ENCODE measurements at regions not wholly inside any gene's neighbourhood (a gene's known extent, or its start where the extent isn't known, plus 50 kb on each side); places are given as distances from the start of the nearest gene placed in this dataset.

GRCh38 chr6:47419621-47420020, 58.0 kb upstream of the CD2AP start:
- H3K79me2 ChIP-seq (ENCODE audit: insufficient read depth, low read depth, low read length): no peaks in the 10 kb centered on the region
- TF ChIP-seq, protein P1, sequence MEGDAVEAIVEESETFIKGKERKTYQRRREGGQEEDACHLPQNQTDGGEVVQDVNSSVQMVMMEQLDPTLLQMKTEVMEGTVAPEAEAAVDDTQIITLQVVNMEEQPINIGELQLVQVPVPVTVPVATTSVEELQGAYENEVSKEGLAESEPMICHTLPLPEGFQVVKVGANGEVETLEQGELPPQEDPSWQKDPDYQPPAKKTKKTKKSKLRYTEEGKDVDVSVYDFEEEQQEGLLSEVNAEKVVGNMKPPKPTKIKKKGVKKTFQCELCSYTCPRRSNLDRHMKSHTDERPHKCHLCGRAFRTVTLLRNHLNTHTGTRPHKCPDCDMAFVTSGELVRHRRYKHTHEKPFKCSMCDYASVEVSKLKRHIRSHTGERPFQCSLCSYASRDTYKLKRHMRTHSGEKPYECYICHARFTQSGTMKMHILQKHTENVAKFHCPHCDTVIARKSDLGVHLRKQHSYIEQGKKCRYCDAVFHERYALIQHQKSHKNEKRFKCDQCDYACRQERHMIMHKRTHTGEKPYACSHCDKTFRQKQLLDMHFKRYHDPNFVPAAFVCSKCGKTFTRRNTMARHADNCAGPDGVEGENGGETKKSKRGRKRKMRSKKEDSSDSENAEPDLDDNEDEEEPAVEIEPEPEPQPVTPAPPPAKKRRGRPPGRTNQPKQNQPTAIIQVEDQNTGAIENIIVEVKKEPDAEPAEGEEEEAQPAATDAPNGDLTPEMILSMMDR (conservative IDR thresholded peaks at IDR 0.05; ENCODE audit: low read length): no peak
- no peak for TF ChIP-seq EZH2phosphoT487 (IDR thresholded peaks at IDR 0.05; ENCODE audit: borderline replicate concordance, low read depth, low read length)
- POLR2A ChIA-PET: interaction anchor here (0.7 to 2.5 kb wide), 11 partner anchors 10 to 326 kb away, joined by 3 to 21 read pairs (median 4); partner anchors contain the start of gene CD2AP
- H3K27ac ChIP-seq (ENCODE audit: low read depth, low read length, poor library complexity, severe bottlenecking): no peak overlapping the region
- intact Hi-C loops (cut with micrococcal nuclease; ENCODE audit: unreplicated experiment): no loop called here
- no peak overlapping the region for H3K4me2 ChIP-seq (ENCODE audit: low read length)
- H2AFZ ChIP-seq (ENCODE audit: low read length): no peak overlapping the region
- no peak overlapping the region for H3K4me3 ChIP-seq (ENCODE audit: low read depth, low read length, poor library complexity, severe bottlenecking)
- peaks cover 9% of the 10 kb centered on the region for H3K4me1 ChIP-seq (ENCODE audit: insufficient read depth, low read length, poor library complexity, severe bottlenecking)
- no peaks in the 10 kb centered on the region; the same call in 1 of the 2 replicates for H3K36me3 ChIP-seq (ENCODE audit: insufficient read depth, low read length)
- CTCF ChIA-PET (ENCODE audit: unreplicated experiment): no interaction called here
- DNase-seq (ENCODE audit: low spot score): no peak
- no TSS peak for BruUV-seq (replicated peaks)
- H3K9me2 ChIP-seq (ENCODE audit: insufficient read depth, low read length): no peaks in the 10 kb centered on the region
- H4K20me1 ChIP-seq (ENCODE audit: insufficient read depth, low read length): no peaks in the 10 kb centered on the region
- H3K9me3 ChIP-seq (ENCODE audit: low read length): no peaks in the 10 kb centered on the region

DNA sequence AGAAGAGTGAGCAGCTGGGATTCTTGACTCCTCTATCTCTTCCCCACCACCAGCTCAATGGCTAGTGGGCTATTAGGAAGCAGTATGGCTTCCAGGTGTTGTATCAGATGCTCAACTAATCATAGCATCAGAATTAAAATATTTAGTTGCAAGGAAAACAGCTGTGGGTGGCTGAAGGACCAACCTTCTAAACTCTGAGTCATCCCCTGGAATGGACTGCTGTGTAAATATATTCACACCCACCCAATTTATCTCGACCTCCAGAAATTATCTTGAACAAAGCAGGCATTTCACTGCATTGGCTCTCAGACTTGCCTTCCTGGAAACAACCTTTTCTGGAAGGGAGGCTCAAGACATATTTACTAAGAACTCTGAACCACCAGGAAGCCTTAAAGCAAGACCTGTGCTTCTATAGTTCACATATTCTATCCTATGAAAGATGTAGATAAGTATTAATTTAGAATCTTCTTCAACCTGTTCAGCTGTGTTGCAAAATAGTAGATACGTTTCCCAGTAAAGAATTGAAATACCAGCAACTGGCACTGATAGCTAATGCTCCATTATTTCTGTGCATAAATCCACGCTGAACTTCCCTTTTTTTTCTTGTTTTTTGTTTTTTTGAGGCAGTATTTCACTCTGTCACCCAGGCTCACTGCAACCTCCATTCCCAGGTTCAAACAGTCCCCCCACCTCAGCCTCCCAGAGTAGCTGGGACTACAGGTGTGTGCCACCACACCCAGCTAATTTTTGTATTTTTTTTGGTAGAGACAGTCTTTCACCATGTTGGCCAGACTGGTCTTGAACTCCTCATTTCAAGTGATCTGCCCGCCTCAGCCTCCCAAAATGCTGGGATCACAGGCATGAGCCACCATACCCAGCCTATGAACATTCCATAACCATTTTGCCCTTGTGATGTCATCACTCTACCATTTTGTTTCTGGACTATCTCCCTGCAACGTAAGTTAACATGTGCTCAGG, 56.9 kb upstream of the CD2AP start:
- Histone ChIP-seq H3K4me2 (ENCODE audit: low read length) (no peak overlapping the region), H3K9me2 (ENCODE audit: insufficient read depth, low read length) (no peaks in the 10 kb centered on the region), H3K4me1 (ENCODE audit: insufficient read depth, low read length, poor library complexity, severe bottlenecking) (no peaks in the 10 kb centered on the region), H3K79me2 (ENCODE audit: insufficient read depth, low read depth, low read length) (no peaks in the 10 kb centered on the region), H3K4me3 (ENCODE audit: low read depth, low read length, poor library complexity, severe bottlenecking) (no peak overlapping the region), H4K20me1 (ENCODE audit: insufficient read depth, low read length) (no peaks in the 10 kb centered on the region), H3K9me3 (ENCODE audit: low read length) (no peaks in the 10 kb centered on the region), H3K36me3 (ENCODE audit: insufficient read depth, low read length) (no peaks in the 10 kb centered on the region; the same call in 1 of the 2 replicates), H3K27ac (ENCODE audit: low read depth, low read length, poor library complexity, severe bottlenecking) (no peak overlapping the region), H2AFZ (ENCODE audit: low read length) (no peak overlapping the region; the same call in 1 of the 2 replicates)
- TF ChIP-seq EZH2phosphoT487 (IDR thresholded peaks at IDR 0.05; ENCODE audit: borderline replicate concordance, low read depth, low read length): no peak
- TF ChIP-seq, protein P1 (conservative IDR thresholded peaks at IDR 0.05; ENCODE audit: low read length): no peak
- no TSS peak for BruUV-seq (replicated peaks)
- intact Hi-C loops (cut with micrococcal nuclease; ENCODE audit: unreplicated experiment): no loop called here
- POLR2A ChIA-PET: interaction anchor here (0.7 to 1.6 kb wide), 7 partner anchors 13 to 1316 kb away, joined by 3 to 9 read pairs (median 4); no protein-coding TSS in a partner anchor
- CTCF ChIA-PET (ENCODE audit: unreplicated experiment): no interaction called here
- no peak for DNase-seq (ENCODE audit: low spot score)

GRCh38 chr6:47423079-47423478, 54.5 kb upstream of the CD2AP start:
- no peak overlapping the region for H3K4me3 ChIP-seq (ENCODE audit: low read depth, low read length, poor library complexity, severe bottlenecking)
- ChIA-PET CTCF (ENCODE audit: unreplicated experiment) (no interaction called here), POLR2A (interaction anchor here (0.6 to 1.5 kb wide), 8 partner anchors 10 to 186 kb away, joined by 3 to 8 read pairs (median 3); partner anchors contain the start of gene CD2AP)
- no peaks in the 10 kb centered on the region for H3K79me2 ChIP-seq (ENCODE audit: insufficient read depth, low read depth, low read length)
- H3K4me2 ChIP-seq (ENCODE audit: low read length): no peak overlapping the region
- H3K9me3 ChIP-seq (ENCODE audit: low read length): no peaks in the 10 kb centered on the region; the same call in 1 of the 2 replicates
- no peak overlapping the region for H2AFZ ChIP-seq (ENCODE audit: low read length)
- H3K4me1 ChIP-seq (ENCODE audit: insufficient read depth, low read length, poor library complexity, severe bottlenecking): no peaks in the 10 kb centered on the region
- no peak overlapping the region for H3K27ac ChIP-seq (ENCODE audit: low read depth, low read length, poor library complexity, severe bottlenecking)
- no peaks in the 10 kb centered on the region for H4K20me1 ChIP-seq (ENCODE audit: insufficient read depth, low read length)
- DNase-seq (ENCODE audit: low spot score): no peak
- intact Hi-C loops (cut with micrococcal nuclease; ENCODE audit: unreplicated experiment): no loop called here
- TF ChIP-seq EZH2phosphoT487 (IDR thresholded peaks at IDR 0.05; ENCODE audit: borderline replicate concordance, low read depth, low read length): no peak
- TF ChIP-seq, protein P1 (conservative IDR thresholded peaks at IDR 0.05; ENCODE audit: low read length): no peak
- no TSS peak for BruUV-seq (replicated peaks)
- H3K9me2 ChIP-seq (ENCODE audit: insufficient read depth, low read length): no peaks in the 10 kb centered on the region
- H3K36me3 ChIP-seq (ENCODE audit: insufficient read depth, low read length): no peaks in the 10 kb centered on the region

Measured in OCI-LY7 (cell line).